IMR-90 (cell line): ENCODE measurements at regions not wholly inside any gene's neighbourhood (a gene's known extent, or its start where the extent isn't known, plus 50 kb on each side); places are given as distances from the start of the nearest gene placed in this dataset.

Source experiments
- ATAC-seq: fragments of 200-7000 bp; cut with Tn5 transposase; 2 replicates; pipeline ENCODE4 v1.9.1; 2020; ENCODE audit warnings: low read depth, mild to moderate bottlenecking, moderate library complexity
- BruUV-seq: library from RNA; stranded (reverse); fragments of 400-500 nt; replicated peaks from 2 replicates; lab custom pipeline; 2021; lab: Mats Ljungman, UMichigan
- CTCF ChIA-PET: fragments of 300-600 bp; formaldehyde crosslinking; extraction: SDS; loops from one replicate; lab custom pipeline; 2021; ENCODE audit warnings: antibody characterized with exemption; lab: Yijun Ruan, JAX
- POLR2A ChIA-PET: fragments of 300-600 bp; sonication (Branson Sonifier 250); formaldehyde crosslinking; loops from one replicate; lab custom pipeline; 2022; ENCODE audit warnings: antibody characterized with exemption; ENCODE audit not compliant: unreplicated experiment; lab: Charles Lee
- DNase-seq: peaks from one replicate; pipeline ENCODE4 v3.0.0; 2013
- H2AFZ ChIP-seq: replicated peaks from 2 replicates; pipeline ENCODE3; 2013; ENCODE audit warnings: low read length, mild to moderate bottlenecking; ENCODE audit not compliant: poor library complexity
- H2AK5ac ChIP-seq: 2 replicates; pipeline ENCODE4 v1.6.1; 2013; ENCODE audit warnings: low read depth, low read length, inconsistent platforms
- H2AK9ac ChIP-seq: replicated peaks from 2 replicates; pipeline ENCODE3; 2013; ENCODE audit warnings: mild to moderate bottlenecking, low read depth, low read length, moderate library complexity; ENCODE audit not compliant: poor library complexity
- H2BK120ac ChIP-seq: 2 replicates; pipeline ENCODE4 v1.6.1; 2013; ENCODE audit warnings: low read depth, low read length, inconsistent platforms
- H2BK15ac ChIP-seq: 3 replicates; pipeline ENCODE4 v1.6.1; 2013; ENCODE audit warnings: low read depth, low read length, inconsistent platforms
- H2BK20ac ChIP-seq: 2 replicates; pipeline ENCODE4 v1.6.1; 2013; ENCODE audit warnings: low read depth, mild to moderate bottlenecking, inconsistent platforms, low read length, moderate library complexity
- H2BK5ac ChIP-seq: 2 replicates; pipeline ENCODE4 v1.6.1; 2013; ENCODE audit warnings: mild to moderate bottlenecking, low read depth, low read length, inconsistent platforms; ENCODE audit not compliant: poor library complexity, severe bottlenecking
- H3K14ac ChIP-seq: replicated peaks from 2 replicates; pipeline ENCODE4 v1.6.1; 2013; ENCODE audit warnings: low read depth, low read length, inconsistent platforms
- H3K18ac ChIP-seq: 2 replicates; pipeline ENCODE4 v1.6.1; 2013; ENCODE audit warnings: low read depth, low read length, control low read depth
- H3K23ac ChIP-seq: 2 replicates; pipeline ENCODE4 v1.6.1; 2013; ENCODE audit warnings: low read depth, low read length, inconsistent platforms
- H3K27ac ChIP-seq: 2 replicates; pipeline ENCODE4 v1.5.1; 2013; ENCODE audit warnings: mild to moderate bottlenecking, control low read depth, low read length; ENCODE audit not compliant: insufficient read depth
- H3K27me3 ChIP-seq: 2 replicates; pipeline ENCODE4 v1.6.1; 2013; ENCODE audit warnings: low read length; ENCODE audit not compliant: control insufficient read depth, insufficient read depth
- H3K36me3 ChIP-seq: 2 replicates; pipeline ENCODE4 v1.6.1; 2013; ENCODE audit warnings: low read length, mixed read lengths; ENCODE audit not compliant: control insufficient read depth, insufficient read depth
- H3K4ac ChIP-seq: 2 replicates; pipeline ENCODE4 v1.6.1; 2013; ENCODE audit warnings: low read depth, low read length, inconsistent platforms
- H3K4me1 ChIP-seq: 2 replicates; pipeline ENCODE4 v1.6.1; 2013; ENCODE audit warnings: low read length, mixed read lengths; ENCODE audit not compliant: control insufficient read depth, insufficient read depth
- H3K4me2 ChIP-seq: 2 replicates; pipeline ENCODE4 v1.6.1; 2013; ENCODE audit warnings: low read depth, mild to moderate bottlenecking, control low read depth, low read length, moderate library complexity
- H3K4me3 ChIP-seq: 2 replicates; pipeline ENCODE4 v1.5.1; 2013; ENCODE audit warnings: low read depth, mild to moderate bottlenecking, control low read depth, low read length, moderate library complexity; ENCODE audit not compliant: insufficient read depth
- H3K56ac ChIP-seq: 2 replicates; pipeline ENCODE4 v1.6.1; 2013; ENCODE audit warnings: low read length, inconsistent platforms; ENCODE audit not compliant: insufficient read depth; ENCODE audit errors: extremely low read depth
- H3K79me1 ChIP-seq, 2 experiments: 2 replicates each; pipeline ENCODE4 v1.6.1; 2013; ENCODE audit warnings: low read length in 2 of 2, inconsistent platforms in 1 of 2, low read depth in 1 of 2
- H3K9ac ChIP-seq: 2 replicates; pipeline ENCODE4 v1.6.1; 2013; ENCODE audit warnings: low read depth, low read length, control low read depth
- H3K9me1 ChIP-seq: 2 replicates; pipeline ENCODE4 v1.6.1; 2013; ENCODE audit warnings: low read length, inconsistent platforms; ENCODE audit not compliant: insufficient read depth
- H3K9me3 ChIP-seq: 2 replicates; pipeline ENCODE4 v1.6.1; 2013; ENCODE audit warnings: low read length; ENCODE audit not compliant: control insufficient read depth, insufficient read depth
- H4K20me1 ChIP-seq: 2 replicates; pipeline ENCODE4 v1.6.1; 2013; ENCODE audit warnings: low read length, inconsistent platforms; ENCODE audit not compliant: insufficient read depth
- H4K5ac ChIP-seq: 2 replicates; pipeline ENCODE4 v1.6.1; 2013; ENCODE audit warnings: mild to moderate bottlenecking, low read depth, low read length, control low read depth
- H4K8ac ChIP-seq, 2 experiments: 2 replicates each; pipeline ENCODE4 v1.6.1; 2013; ENCODE audit warnings: low read depth in 2 of 2, low read length in 2 of 2, control low read depth in 1 of 2, inconsistent platforms in 1 of 2
- H4K91ac ChIP-seq: 2 replicates; pipeline ENCODE4 v1.6.1; 2013; ENCODE audit warnings: low read depth, low read length, inconsistent platforms; ENCODE audit not compliant: insufficient read depth
- BHLHE40 ChIP-seq: fragments of 150-350 bp; IDR thresholded peaks from 2 replicates; pipeline ENCODE4 v1.6.1; 2016; ENCODE audit warnings: mild to moderate bottlenecking, low read depth, low read length
- CHD1 ChIP-seq: IDR thresholded peaks from 2 replicates; pipeline ENCODE4 v1.6.1; 2012; ENCODE audit warnings: low read depth, low read length, improper control_type of control experiment
- ELK1 ChIP-seq: fragments of 150-350 bp; IDR thresholded peaks from 2 replicates; pipeline ENCODE4 v1.6.1; 2016; ENCODE audit warnings: low read depth, mild to moderate bottlenecking, low read length, moderate library complexity, borderline replicate concordance
- FOS ChIP-seq: fragments of 150-350 bp; IDR thresholded peaks from 2 replicates; pipeline ENCODE4 v1.6.1; 2016; ENCODE audit warnings: low read depth, low read length
- MAFK ChIP-seq: IDR thresholded peaks from 2 replicates; pipeline ENCODE4 v1.6.1; 2012; ENCODE audit warnings: low read depth, low read length, improper control_type of control experiment
- MAZ ChIP-seq: IDR thresholded peaks from 2 replicates; pipeline ENCODE4 v1.6.1; 2012; ENCODE audit warnings: low read depth, mild to moderate bottlenecking, low read length, improper control_type of control experiment, moderate library complexity, borderline replicate concordance
- POLR2A ChIP-seq: IDR thresholded peaks from 2 replicates; pipeline ENCODE4 v1.6.1; 2012; ENCODE audit warnings: mild to moderate bottlenecking, low read depth, low read length
- RAD21 ChIP-seq: IDR thresholded peaks from 2 replicates; pipeline ENCODE4 v1.6.1; 2012; ENCODE audit warnings: low read length, improper control_type of control experiment
- RCOR1 ChIP-seq: IDR thresholded peaks from 2 replicates; pipeline ENCODE4 v1.6.1; 2012; ENCODE audit warnings: mild to moderate bottlenecking, low read length, improper control_type of control experiment; ENCODE audit not compliant: insufficient replicate concordance
- RFX5 ChIP-seq: IDR thresholded peaks from 2 replicates; pipeline ENCODE4 v1.8.0; 2012; ENCODE audit warnings: low read depth, mild to moderate bottlenecking, low read length, moderate library complexity
- SMC3 ChIP-seq: fragments of 150-350 bp; IDR thresholded peaks from 2 replicates; pipeline ENCODE4 v1.6.1; 2016; ENCODE audit warnings: low read depth, mild to moderate bottlenecking, antibody characterized with exemption, low read length, moderate library complexity
- USF2 ChIP-seq: fragments of 150-350 bp; IDR thresholded peaks from 2 replicates; pipeline ENCODE4 v1.6.1; 2017; ENCODE audit warnings: mild to moderate bottlenecking, antibody characterized with exemption, low read length, low read depth
- WGBS, 2 experiments: methylation state at CpG; one replicate each; pipeline versions ENCODE4 v1.1.5 to v1.1.7; 2013; ENCODE audit warnings: missing lambda C conversion rate in 2 of 2; ENCODE audit not compliant: insufficient read length in 1 of 2; ENCODE audit errors: extremely low coverage in 2 of 2; 5-methylcytosine and 5-hydroxymethylcytosine counted together
- dilution Hi-C: fragments of 300-500 bp; cut with HindIII; formaldehyde crosslinking; loops from one replicate; pipeline ENCODE4 v1.14.3; 2018; ENCODE audit warnings: low sequenced_read_pairs; ENCODE audit not compliant: unreplicated experiment
- in situ Hi-C: fragments of 300-500 bp; cut with MboI; formaldehyde crosslinking; loops from 3 replicates; pipeline ENCODE4 v1.14.3; 2019; ENCODE audit warnings: low sequenced_read_pairs, inconsistent platforms, mixed read lengths
- intact Hi-C: fragments of 100-400 bp; cut with micrococcal nuclease; formaldehyde crosslinking; loops from 2 replicates; pipeline ENCODE4 v1.10.0; 2022

- H2BK5ac ChIP-seq, result no peak overlapping the region
- no peak overlapping the region for H2BK20ac ChIP-seq
- H4K20me1 ChIP-seq, result no peaks in the 10 kb centered on the region
- no peak overlapping the region for H3K18ac ChIP-seq
- no peak overlapping the region for H3K14ac ChIP-seq
- dilution Hi-C loops (no loop called here), in situ Hi-C loops (no loop called here), intact Hi-C loops (no loop called here)
- no peak overlapping the region for H3K4me3 ChIP-seq
- no peak overlapping the region for H2BK15ac ChIP-seq
- BruUV-seq, result no TSS peak
- no peak overlapping the region for H3K27ac ChIP-seq
- no peak overlapping the region for H3K9ac ChIP-seq
- H2BK120ac ChIP-seq, result no peak overlapping the region
- H3K23ac ChIP-seq, result no peak overlapping the region; the same call in 1 of the 2 replicates
- H4K91ac ChIP-seq, result no peak overlapping the region
- no peaks in the 10 kb centered on the region; the same call in 1 of the 2 replicates for H3K9me1 ChIP-seq
- CTCF ChIA-PET, result interaction anchor here (0.6 to 0.8 kb wide), 2 partner anchors 13 to 1051 kb away, joined by 4 to 6 read pairs; no protein-coding TSS in a partner anchor
- TF ChIP-seq MAFK (no peak), RFX5 (no peak), SMC3 (no peak), FOS (no peak), RAD21 (no peak), BHLHE40 (no peak), USF2 (no peak), POLR2A (no peak), RCOR1 (no peak), CHD1 (no peak), ELK1 (no peak), MAZ (no peak)
- ATAC-seq (peak; percentile 80), DNase-seq (peak; percentile 56)
- H3K4me2 ChIP-seq, result peak overlapping the region; percentile 61; the same call in 1 of the 2 replicates
- no peaks in the 10 kb centered on the region for H3K79me1 ChIP-seq
- no peaks in the 10 kb centered on the region for H3K36me3 ChIP-seq
- H3K4me1 ChIP-seq, result peaks cover 14% of the 10 kb centered on the region
- POLR2A ChIA-PET, result no interaction called here
- H4K8ac ChIP-seq, result no peak overlapping the region
- no peak overlapping the region for H3K56ac ChIP-seq
- H2AFZ ChIP-seq, result peak overlapping the region; percentile 58
- no peak overlapping the region for H2AK5ac ChIP-seq
- H3K27me3 ChIP-seq, result peaks cover 18% of the 10 kb centered on the region
- H3K9me3 ChIP-seq, result no peaks in the 10 kb centered on the region
- H4K5ac ChIP-seq, result no peak overlapping the region
- 19% methylated on average over 3 of the region's 8 CpGs; no CpG with 5 or more reads in 1 of the 2 experiments for WGBS, 2 experiments
- no peak overlapping the region for H2AK9ac ChIP-seq
- no peak overlapping the region for H3K4ac ChIP-seq
These were observed 74.6 kb downstream of the SLC4A3 start for GRCh38 chr2:219701847-219702634.
